Mesenchymal stem cell (in vitro differentiated cells and primary cell): ENCODE measurements at regions not wholly inside any gene's neighbourhood (a gene's known extent, or its start where the extent isn't known, plus 50 kb on each side); places are given as distances from the start of the nearest gene placed in this dataset.

Experiments
- DNase-seq: peaks from one replicate; pipeline ENCODE4 v3.0.0-alpha.2; 2013
- H2AFZ ChIP-seq: one replicate; pipeline ENCODE4 v1.6.1; 2013; ENCODE audit warnings: low read depth, mild to moderate bottlenecking, control low read depth, inconsistent platforms, low read length, moderate library complexity
- H2AK5ac ChIP-seq: 2 replicates; pipeline ENCODE4 v1.6.1; 2013; ENCODE audit warnings: low read length, moderate library complexity, mild to moderate bottlenecking, inconsistent platforms; ENCODE audit not compliant: severe bottlenecking
- H2BK120ac ChIP-seq: one replicate; pipeline ENCODE4 v1.6.1; 2013; ENCODE audit warnings: low read depth, mild to moderate bottlenecking, inconsistent platforms, low read length, moderate library complexity
- H2BK12ac ChIP-seq, 2 experiments: one replicate each; pipeline ENCODE4 v1.6.1; 2013; ENCODE audit warnings: inconsistent platforms in 2 of 2, low read length in 2 of 2, mild to moderate bottlenecking in 2 of 2, moderate library complexity in 2 of 2, control low read depth in 1 of 2
- H2BK15ac ChIP-seq: one replicate; pipeline ENCODE4 v1.6.1; 2013; ENCODE audit warnings: mild to moderate bottlenecking, low read depth, inconsistent platforms; ENCODE audit not compliant: poor library complexity, severe bottlenecking
- H2BK5ac ChIP-seq: 2 replicates; pipeline ENCODE4 v1.6.1; 2013; ENCODE audit warnings: low read depth, mild to moderate bottlenecking, low read length, control low read depth, inconsistent platforms; ENCODE audit not compliant: poor library complexity, severe bottlenecking
- H3K14ac ChIP-seq, 2 experiments: one replicate each; pipeline ENCODE4 v1.6.1; 2013; ENCODE audit warnings: inconsistent platforms in 2 of 2, low read length in 2 of 2, control low read depth in 1 of 2, mild to moderate bottlenecking in 1 of 2, moderate library complexity in 1 of 2
- H3K18ac ChIP-seq, 2 experiments: one replicate each; pipeline ENCODE4 v1.6.1; 2013; ENCODE audit warnings: inconsistent platforms in 2 of 2, low read length in 2 of 2, control low read depth in 1 of 2, low read depth in 1 of 2, mild to moderate bottlenecking in 1 of 2
- H3K23ac ChIP-seq, 2 experiments: one replicate each; pipeline ENCODE4 v1.6.1; 2013; ENCODE audit warnings: inconsistent platforms in 2 of 2, low read length in 2 of 2, mild to moderate bottlenecking in 2 of 2, moderate library complexity in 2 of 2, control low read depth in 1 of 2
- H3K27ac ChIP-seq: 2 replicates; pipeline ENCODE4 v1.5.1; 2013; ENCODE audit warnings: mild to moderate bottlenecking, moderate library complexity, low read length, control low read depth, inconsistent platforms; ENCODE audit not compliant: poor library complexity, severe bottlenecking
- H3K27me3 ChIP-seq, 2 experiments: 2 replicates each; pipeline versions ENCODE4 v1.6.1 to v1.7.0; 2013; ENCODE audit warnings: low read length in 2 of 2, mild to moderate bottlenecking in 2 of 2, moderate library complexity in 2 of 2, control low read depth in 1 of 2, inconsistent platforms in 1 of 2; ENCODE audit not compliant: control insufficient read depth in 1 of 2, insufficient read depth in 1 of 2
- H3K36me3 ChIP-seq, 2 experiments: 2 replicates each; pipeline versions ENCODE4 v1.6.1 to v1.7.0; 2013; ENCODE audit warnings: low read length in 2 of 2, control low read depth in 1 of 2, inconsistent platforms in 1 of 2, low read depth in 1 of 2, mild to moderate bottlenecking in 1 of 2; ENCODE audit not compliant: insufficient read depth in 2 of 2, control insufficient read depth in 1 of 2
- H3K4ac ChIP-seq, 2 experiments: one replicate each; pipeline ENCODE4 v1.6.1; 2013; ENCODE audit warnings: inconsistent platforms in 2 of 2, low read length in 2 of 2, mild to moderate bottlenecking in 2 of 2, moderate library complexity in 2 of 2, control low read depth in 1 of 2, low read depth in 1 of 2
- H3K4me1 ChIP-seq: 2 replicates; pipeline ENCODE4 v1.6.1; 2013; ENCODE audit warnings: low read depth, low read length, control low read depth; ENCODE audit not compliant: control insufficient read depth, insufficient read depth
- H3K4me2 ChIP-seq: 2 replicates; pipeline ENCODE4 v1.6.1; 2013; ENCODE audit warnings: low read length, mild to moderate bottlenecking, inconsistent platforms; ENCODE audit not compliant: poor library complexity, severe bottlenecking
- H3K4me3 ChIP-seq, 2 experiments: 2 replicates each; pipeline versions ENCODE4 v1.5.1 to v1.7.0; 2013; ENCODE audit warnings: low read length in 2 of 2, mild to moderate bottlenecking in 2 of 2, control low read depth in 1 of 2, low read depth in 1 of 2; ENCODE audit not compliant: insufficient read depth in 1 of 2
- H3K79me1 ChIP-seq: replicated peaks from 2 replicates; pipeline ENCODE4 v1.6.1; 2013; ENCODE audit warnings: mild to moderate bottlenecking, control low read depth, low read length, inconsistent platforms; ENCODE audit not compliant: poor library complexity, severe bottlenecking
- H3K9ac ChIP-seq: 2 replicates; pipeline ENCODE4 v1.7.0; 2013; ENCODE audit warnings: mild to moderate bottlenecking, low read length, moderate library complexity
- H3K9me3 ChIP-seq: 2 replicates; pipeline ENCODE4 v1.7.0; 2013; ENCODE audit warnings: mild to moderate bottlenecking, low read length; ENCODE audit not compliant: control insufficient read depth
- H4K8ac ChIP-seq: one replicate; pipeline ENCODE4 v1.6.1; 2013; ENCODE audit warnings: inconsistent platforms, mild to moderate bottlenecking, low read length, moderate library complexity
- H4K91ac ChIP-seq: one replicate; pipeline ENCODE4 v1.6.1; 2013; ENCODE audit warnings: mild to moderate bottlenecking, low read length, inconsistent platforms
- whole genome bisulfite sequencing: methylation state at CpG from one replicate; pipeline ENCODE4 v1.1.7; 2013; ENCODE audit warnings: mixed read lengths; 5-methylcytosine and 5-hydroxymethylcytosine counted together

GRCh38 chr4:24689212-24689611 lies 104.9 kb upstream of the DHX15 start:
- Histone ChIP-seq H3K79me1 (no peaks in the 10 kb centered on the region), H3K9ac (no peak overlapping the region), H3K4me3 (no peak overlapping the region), H3K23ac (no peak overlapping the region), H4K91ac (no peak overlapping the region), H2BK15ac (no peak overlapping the region), H2AK5ac (no peak overlapping the region), H2BK12ac (no peak overlapping the region), H3K4me1 (no peaks in the 10 kb centered on the region), H3K18ac (no peak overlapping the region), H3K27me3 (peaks cover 0 to 14% of the 10 kb centered on the region in 2 experiments), H3K4me2 (no peak overlapping the region), H3K36me3 (no peaks in the 10 kb centered on the region), H3K27ac (no peak overlapping the region), H3K9me3 (peaks cover 5% of the 10 kb centered on the region), H3K4ac (no peak overlapping the region), H4K8ac (no peak overlapping the region), H2AFZ (no peak overlapping the region), H2BK5ac (no peak overlapping the region), H2BK120ac (no peak overlapping the region), H3K14ac (no peak overlapping the region)
- no peak for DNase-seq
- WGBS = no CpG with 5 or more reads among the region's 1 CpG

- no peaks in the 10 kb centered on the region for H3K36me3 ChIP-seq
- H4K8ac ChIP-seq = no peak overlapping the region
- H3K27me3 ChIP-seq = peaks cover 0 to 14% of the 10 kb centered on the region in 2 experiments
- no peak overlapping the region for H3K23ac ChIP-seq
- WGBS = 80% methylated on average over 1 of the region's 2 CpGs
- H2BK120ac ChIP-seq = no peak overlapping the region
- no peak overlapping the region for H2BK15ac ChIP-seq
- peaks cover 5% of the 10 kb centered on the region for H3K9me3 ChIP-seq
- no peaks in the 10 kb centered on the region for H3K4me1 ChIP-seq
- no peak overlapping the region for H3K27ac ChIP-seq
- no peak overlapping the region for H2BK5ac ChIP-seq
- DNase-seq = no peak
- no peak overlapping the region for H4K91ac ChIP-seq
- H2BK12ac ChIP-seq = no peak overlapping the region
- no peak overlapping the region for H2AK5ac ChIP-seq
- no peak overlapping the region for H2AFZ ChIP-seq
- no peak overlapping the region for H3K9ac ChIP-seq
- no peak overlapping the region for H3K4ac ChIP-seq
- H3K14ac ChIP-seq = no peak overlapping the region
- no peaks in the 10 kb centered on the region for H3K79me1 ChIP-seq
- no peak overlapping the region for H3K18ac ChIP-seq
- no peak overlapping the region for H3K4me2 ChIP-seq
- H3K4me3 ChIP-seq = no peak overlapping the region
Measured at GRCh38 chr4:24690436-24690835, 104.9 kb upstream of the SOD3 start.

GRCh38 chr4:24693636-24694035 lies 101.7 kb upstream of the SOD3 start:
- H2BK120ac ChIP-seq = no peak overlapping the region

GRCh38 chr4:24700118-24700517 lies 95.3 kb upstream of the SOD3 start:
- H3K27ac ChIP-seq = no peak overlapping the region
- no peak overlapping the region for H2BK5ac ChIP-seq
- no peak overlapping the region for H3K9ac ChIP-seq
- H2BK12ac ChIP-seq = no peak overlapping the region
- no peak for DNase-seq
- no peak overlapping the region for H3K14ac ChIP-seq
- no peak overlapping the region for H3K4ac ChIP-seq
- H3K4me3 ChIP-seq = no peak overlapping the region
- no peak overlapping the region for H3K4me2 ChIP-seq
- no peaks in the 10 kb centered on the region for H3K36me3 ChIP-seq
- no peaks in the 10 kb centered on the region for H3K79me1 ChIP-seq
- H3K4me1 ChIP-seq = no peaks in the 10 kb centered on the region
- no peak overlapping the region for H2BK120ac ChIP-seq
- 100% methylated on average over 1 of the region's 1 CpG for WGBS
- no peak overlapping the region for H3K18ac ChIP-seq
- no peak overlapping the region for H3K23ac ChIP-seq
- no peak overlapping the region for H4K8ac ChIP-seq
- H2BK15ac ChIP-seq = no peak overlapping the region
- H2AFZ ChIP-seq = no peak overlapping the region
- H3K27me3 ChIP-seq = peaks cover 0 to 11% of the 10 kb centered on the region in 2 experiments
- no peak overlapping the region for H4K91ac ChIP-seq
- H3K9me3 ChIP-seq = no peaks in the 10 kb centered on the region
- no peak overlapping the region for H2AK5ac ChIP-seq

More at GRCh38 chr4:24693636-24694035, 101.7 kb upstream of the SOD3 start:
- Histone ChIP-seq H3K9ac (no peak overlapping the region), H3K9me3 (peaks cover 5% of the 10 kb centered on the region), H3K36me3 (no peaks in the 10 kb centered on the region), H3K79me1 (no peaks in the 10 kb centered on the region), H2AFZ (no peak overlapping the region), H2AK5ac (no peak overlapping the region), H3K27ac (no peak overlapping the region), H3K4me1 (no peaks in the 10 kb centered on the region), H2BK5ac (no peak overlapping the region), H4K8ac (no peak overlapping the region), H3K4ac (no peak overlapping the region), H3K18ac (no peak overlapping the region), H4K91ac (no peak overlapping the region), H3K4me3 (no peak overlapping the region), H2BK12ac (no peak overlapping the region), H3K14ac (no peak overlapping the region), H3K23ac (no peak overlapping the region), H3K27me3 (peaks cover 0 to 10% of the 10 kb centered on the region in 2 experiments), H2BK15ac (no peak overlapping the region), H3K4me2 (no peak overlapping the region)
- no peak for DNase-seq
